Esophagus mucosa (tissue), 1 donor: ENCODE measurements at regions not wholly inside any gene's neighbourhood (a gene's known extent, or its start where the extent isn't known, plus 50 kb on each side); places are given as distances from the start of the nearest gene placed in this dataset.

ENCODE experiments used
- ATAC-seq: fragments of 200-7000 bp; cut with Tn5 transposase; one replicate; pipeline ENCODE4 v1.9.1; 2020
- donor health status: DM: yes; HTN: yes; CAD: no.

- ATAC-seq, result peak; percentile 41
Observed at GRCh38 chr2:48851161-48851560, 95.6 kb upstream of the LHCGR start.

- ATAC-seq, result no peak
Observed at GRCh38 chr2:48849770-48850169, 94.2 kb upstream of the LHCGR start.

- no peak for ATAC-seq
Observed at GRCh38 chr2:48845684-48846083, 90.2 kb upstream of the LHCGR start.

- no peak for ATAC-seq
Observed at GRCh38 chr2:48844417-48845155, 89.1 kb upstream of the LHCGR start.

GRCh38 chr2:48841126-48841525 lies 85.6 kb upstream of the LHCGR start:
- ATAC-seq, result no peak

- no peak for ATAC-seq
Observed at GRCh38 chr2:48838029-48838428, 82.5 kb upstream of the LHCGR start.

DNA sequence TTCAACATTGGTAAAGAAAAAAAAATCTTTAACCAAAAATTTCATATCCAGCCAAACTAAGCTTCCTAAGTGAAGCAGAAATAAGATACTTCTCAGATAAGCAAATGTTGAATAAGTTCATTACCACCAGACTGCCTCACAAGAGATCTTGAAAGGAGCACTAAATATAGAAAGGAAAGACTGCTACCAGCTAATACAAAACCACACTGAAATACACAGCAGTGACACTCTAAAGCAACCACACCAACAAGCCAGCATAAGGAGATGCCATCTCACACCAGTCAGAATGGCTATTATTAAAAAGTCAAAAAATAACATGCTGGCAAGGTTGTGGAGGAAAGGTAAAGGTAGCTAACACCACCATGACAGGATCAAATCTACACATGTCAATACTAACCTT lies 74.0 kb upstream of the LHCGR start:
- no peak for ATAC-seq

DNA sequence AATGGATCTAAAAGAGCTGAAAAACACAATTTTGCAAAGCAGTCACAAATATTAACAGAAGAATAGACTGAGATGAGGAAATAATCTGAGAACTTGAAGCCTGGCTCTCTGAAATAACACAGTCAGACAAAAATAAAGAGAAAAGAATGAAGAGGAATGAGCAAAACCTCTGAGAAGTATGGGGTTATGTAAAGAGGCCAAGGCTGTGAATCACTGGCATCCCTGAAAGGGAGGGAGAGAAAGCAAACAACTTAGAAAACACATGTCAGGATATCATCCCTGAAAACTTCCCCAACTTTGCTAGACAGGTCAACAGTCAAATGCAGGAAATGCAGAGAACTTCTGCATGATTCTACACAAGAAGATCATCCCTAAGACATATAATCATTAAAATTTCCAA lies 73.5 kb upstream of the LHCGR start:
- ATAC-seq, result no peak

GRCh38 chr2:48826986-48827385 lies 71.5 kb upstream of the LHCGR start:
- no peak for ATAC-seq

DNA sequence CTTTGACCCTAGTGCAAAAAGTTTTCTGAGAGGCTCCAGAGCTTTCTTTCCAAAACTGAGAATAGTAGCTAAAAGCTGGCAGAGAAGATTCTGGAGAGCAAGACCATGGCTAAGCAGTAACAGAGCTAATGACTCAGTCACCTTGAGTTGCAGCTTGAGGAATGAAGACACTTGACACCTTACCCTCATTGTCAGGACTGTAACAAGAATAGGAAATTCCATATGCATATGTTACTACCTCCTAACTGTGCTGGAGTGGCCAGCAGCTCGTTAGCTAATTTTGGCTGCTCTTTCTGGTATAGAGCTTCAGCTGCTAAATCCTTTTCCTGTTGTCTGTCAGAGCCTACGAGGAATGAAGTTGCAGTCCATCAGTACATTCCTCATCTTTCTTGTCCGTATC lies 68.6 kb upstream of the LHCGR start:
- ATAC-seq, result no peak

DNA sequence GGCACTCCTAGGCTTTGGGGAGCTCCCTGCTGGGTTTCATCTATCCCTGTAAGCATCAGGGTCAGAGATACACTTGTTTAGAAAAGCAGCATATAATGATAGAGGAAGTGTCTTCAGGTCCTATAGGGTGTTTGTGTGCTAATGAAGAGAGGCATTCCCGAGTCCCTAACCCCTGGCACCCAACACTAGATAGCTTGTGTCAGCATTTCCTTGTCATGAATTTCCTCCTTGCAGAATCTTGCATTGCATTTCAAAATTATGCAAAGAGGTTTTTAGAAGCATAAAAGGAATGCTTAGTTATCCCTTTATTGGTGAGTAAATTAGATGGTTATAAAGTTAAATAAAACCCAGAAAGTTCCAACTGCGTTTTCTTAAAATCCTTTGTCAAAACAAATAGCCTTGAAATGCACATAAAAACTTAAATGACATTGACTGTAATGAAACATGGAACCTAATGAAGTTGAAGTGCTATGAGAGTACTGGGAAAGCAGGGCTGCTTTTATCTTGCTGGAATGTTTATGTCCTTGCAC lies 63.7 kb upstream of the LHCGR start:
- no peak for ATAC-seq

DNA sequence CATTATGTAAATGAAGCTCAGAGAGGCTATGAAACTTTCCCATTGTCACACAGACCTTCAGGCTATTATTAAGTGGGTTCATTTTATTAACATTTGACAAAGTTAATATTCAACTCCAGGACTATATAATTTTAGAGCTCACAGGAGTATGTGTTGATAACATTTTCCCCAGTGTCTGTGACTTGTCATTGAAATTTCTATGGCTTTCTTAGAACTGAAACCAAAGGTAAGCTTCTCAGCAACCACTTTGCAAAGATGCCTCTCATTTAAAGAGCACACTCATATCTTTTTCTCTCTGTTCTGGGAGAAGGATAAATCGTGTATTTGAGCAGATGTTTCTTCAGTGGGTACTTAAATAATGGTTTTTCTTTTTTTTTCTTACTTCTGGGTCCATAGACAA lies 61.8 kb upstream of the LHCGR start:
- no peak for ATAC-seq

- ATAC-seq, result no peak
Observed at GRCh38 chr2:48812416-48812815, 56.9 kb upstream of the LHCGR start.

- ATAC-seq, result no peak
Observed at GRCh38 chr2:48808311-48808710, 52.8 kb upstream of the LHCGR start.
